NOMO-1 treated with DMSO at 0.1 percent for 48 hours (cell line): ENCODE measurements at regions not wholly inside any gene's neighbourhood (a gene's known extent, or its start where the extent isn't known, plus 50 kb on each side); places are given as distances from the start of the nearest gene placed in this dataset.

Source experiments
- DNase-seq: peaks from one replicate; lab custom pipeline; 2025; ENCODE audit not compliant: unreplicated experiment; lab: John Stamatoyannopoulos, UW

GRCh38 chr2:219766658-219767057, 139.2 kb downstream of the SLC4A3 start:
- DNase-seq: no peak

- DNase-seq: no peak
Observed at GRCh38 chr2:219769090-219769910, 141.9 kb downstream of the SLC4A3 start.

GRCh38 chr2:219772103-219772635, 144.7 kb downstream of the SLC4A3 start:
- no peak for DNase-seq

- DNase-seq: no peak
Observed at GRCh38 chr2:219772697-219773096, 145.3 kb downstream of the SLC4A3 start.

- DNase-seq: no peak
Observed at GRCh38 chr2:219775506-219775905, 148.1 kb downstream of the SLC4A3 start.

GRCh38 chr2:219777388-219777787, 150.0 kb downstream of the SLC4A3 start:
- no peak for DNase-seq

- no peak for DNase-seq
Observed at GRCh38 chr2:219778189-219778588, 150.8 kb downstream of the SLC4A3 start.

- no peak for DNase-seq
Observed at GRCh38 chr2:219782737-219783348, 155.4 kb downstream of the SLC4A3 start.

- no peak for DNase-seq
Observed at GRCh38 chr2:219783359-219783975, 156.0 kb downstream of the SLC4A3 start.

- no peak for DNase-seq
Observed at GRCh38 chr2:219784178-219784577, 156.7 kb downstream of the SLC4A3 start.

GRCh38 chr2:219789476-219789875, 162.0 kb downstream of the SLC4A3 start:
- DNase-seq: no peak

- no peak for DNase-seq
Observed at GRCh38 chr2:219792446-219792845, 165.0 kb downstream of the SLC4A3 start.

- no peak for DNase-seq
Observed at GRCh38 chr2:219798430-219798829, 171.0 kb downstream of the SLC4A3 start.

GRCh38 chr2:219803294-219803693, 175.9 kb downstream of the SLC4A3 start:
- DNase-seq: peak; percentile 65

- no peak for DNase-seq
Observed at GRCh38 chr2:219810895-219811294, 183.5 kb downstream of the SLC4A3 start.

- DNase-seq: no peak
Observed at GRCh38 chr2:219812672-219813071, 185.2 kb downstream of the SLC4A3 start.

- DNase-seq: no peak
Observed at GRCh38 chr2:219820767-219821166, 193.3 kb downstream of the SLC4A3 start.

GRCh38 chr2:219823574-219823973, 196.1 kb downstream of the SLC4A3 start:
- DNase-seq: no peak

GRCh38 chr2:219824996-219825395, 197.6 kb downstream of the SLC4A3 start:
- DNase-seq: no peak

- DNase-seq: no peak
Observed at GRCh38 chr2:219828127-219828526, 200.7 kb downstream of the SLC4A3 start.

GRCh38 chr2:219829667-219830352, 202.4 kb downstream of the SLC4A3 start:
- DNase-seq: no peak
